H1 (cell line): ENCODE measurements at regions not wholly inside any gene's neighbourhood (a gene's known extent, or its start where the extent isn't known, plus 50 kb on each side); places are given as distances from the start of the nearest gene placed in this dataset.

Source experiments
- CHD2 ChIP-seq: IDR thresholded peaks from 2 replicates; pipeline ENCODE4 v1.6.1; 2012; ENCODE audit warnings: low read length, improper control_type of control experiment
- CTBP2 ChIP-seq: IDR thresholded peaks from 2 replicates; pipeline ENCODE4 v1.7.0; 2011; ENCODE audit warnings: borderline replicate concordance, mild to moderate bottlenecking, moderate library complexity, mixed read lengths, low read length; ENCODE audit not compliant: insufficient read depth, insufficient read length
- JUND ChIP-seq: IDR thresholded peaks from 2 replicates; pipeline ENCODE4 v1.6.1; 2011; ENCODE audit warnings: mild to moderate bottlenecking, improper control_type of control experiment, low read length
- KDM5A ChIP-seq: fragments of 200-600 bp; IDR thresholded peaks from 2 replicates; pipeline ENCODE4 v1.7.1; 2012; ENCODE audit warnings: mild to moderate bottlenecking, low read length, inconsistent platforms, mixed read lengths
- NRF1 ChIP-seq: IDR thresholded peaks from 2 replicates; pipeline ENCODE4 v1.6.1; 2011; ENCODE audit warnings: mild to moderate bottlenecking, low read depth, low read length, improper control_type of control experiment
- RBBP5 ChIP-seq: IDR thresholded peaks from 2 replicates; pipeline ENCODE4 v1.7.1; 2012; ENCODE audit warnings: low read depth, mild to moderate bottlenecking, inconsistent platforms, low read length, moderate library complexity, borderline replicate concordance
- SAP30 ChIP-seq: fragments of 300-600 bp; sonication (generic); IDR thresholded peaks from 2 replicates; pipeline ENCODE4 v1.7.1; 2012; ENCODE audit warnings: low read length, moderate library complexity, mild to moderate bottlenecking, inconsistent platforms; ENCODE audit not compliant: insufficient read depth, insufficient replicate concordance
- SIRT6 ChIP-seq: IDR thresholded peaks from one replicate; pipeline ENCODE4 v1.7.1; 2012; ENCODE audit warnings: low read length, inconsistent platforms
- ZNF274 ChIP-seq: IDR thresholded peaks from 2 replicates; pipeline ENCODE4 v1.7.0; 2012; ENCODE audit warnings: low read length, borderline replicate concordance; ENCODE audit errors: extremely low read depth

- TF ChIP-seq CHD2, result no peak
- no peak for TF ChIP-seq KDM5A
- TF ChIP-seq ZNF274, result no peak
- no peak for TF ChIP-seq SAP30
- TF ChIP-seq CTBP2, result no peak
- no peak for TF ChIP-seq JUND
- TF ChIP-seq SIRT6, result no peak
- TF ChIP-seq NRF1, result no peak
- TF ChIP-seq RBBP5, result no peak
Measured at GRCh38 chr4:91681544-91681943, 622.2 kb upstream of the GRID2 start (continued).
